Inferior parietal cortex (tissue), 1 donor: ENCODE measurements at regions not wholly inside any gene's neighbourhood (a gene's known extent, or its start where the extent isn't known, plus 50 kb on each side); places are given as distances from the start of the nearest gene placed in this dataset.
"Not testable (repeated sequence)": the region's sequence is repeated elsewhere in the genome, so short reads cannot be mapped to it uniquely, and the experiment has no call there.

Experiments used
- DNase-seq: peaks from one replicate; pipeline ENCODE4 v3.0.0-alpha.2; 2016; ENCODE audit errors: extremely low spot score

DNA sequence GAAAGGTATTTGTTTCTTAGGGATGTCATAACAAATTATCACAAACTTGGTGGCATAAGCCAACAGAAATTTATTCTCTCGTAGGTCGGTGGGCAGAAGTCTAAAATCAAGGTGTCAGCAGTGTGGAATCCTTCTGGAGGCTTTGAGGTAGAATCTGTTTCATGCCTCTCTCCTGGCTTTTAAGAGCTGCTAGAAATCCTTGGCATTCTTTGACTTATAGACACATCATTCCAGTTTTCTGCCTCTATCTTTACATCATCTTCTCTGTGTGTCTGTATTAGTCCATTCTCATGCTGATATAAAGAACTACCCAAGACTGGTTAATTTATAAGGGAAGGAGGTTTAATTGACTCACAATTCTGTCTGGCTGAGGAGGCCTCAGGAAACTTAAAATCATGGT is 488.1 kb upstream of the PAPPA start:
- no peak for DNase-seq

DNA sequence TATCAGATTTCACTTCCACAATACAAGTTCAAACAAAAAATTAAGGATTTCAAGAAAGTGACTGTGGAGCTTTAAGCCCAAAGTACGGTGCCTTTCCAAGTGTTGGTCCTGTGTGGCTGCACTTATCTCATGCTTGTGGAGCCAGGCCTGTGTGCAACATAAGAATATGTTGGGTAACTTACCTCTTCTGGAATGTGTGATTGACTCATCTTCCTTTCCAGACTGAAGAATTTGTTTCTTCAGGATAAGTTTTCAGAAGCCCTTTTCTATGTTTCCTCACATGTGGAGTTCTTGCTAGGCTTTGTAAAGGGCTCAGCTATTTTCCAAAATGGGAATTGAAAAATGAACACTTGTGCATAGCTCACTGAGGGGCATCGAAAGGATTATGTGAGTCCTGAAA is 485.1 kb upstream of the PAPPA start:
- no peak for DNase-seq

GRCh38 chr9:115671236-115671962 is 482.2 kb upstream of the PAPPA start:
- no peak for DNase-seq

DNA sequence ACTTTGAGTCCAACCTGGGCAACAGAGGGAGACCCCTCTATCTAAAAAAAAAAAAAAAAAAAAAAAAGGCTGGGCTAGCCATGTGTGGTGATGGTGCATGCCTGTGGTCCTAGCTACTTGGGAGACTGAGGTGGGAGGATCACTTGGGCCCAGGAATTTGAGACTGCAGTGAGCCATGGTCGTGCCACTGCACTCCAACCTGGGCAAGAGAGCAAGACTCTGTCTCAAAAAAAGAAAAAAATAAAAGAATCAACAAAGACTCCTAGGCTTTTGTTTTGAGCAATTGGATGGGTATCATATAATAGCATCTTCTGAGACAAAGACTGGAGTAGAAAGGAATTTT is 481.7 kb upstream of the PAPPA start:
- DNase-seq: no peak

GRCh38 chr9:115672477-115673316 is 480.9 kb upstream of the PAPPA start:
- DNase-seq: no peak

DNA sequence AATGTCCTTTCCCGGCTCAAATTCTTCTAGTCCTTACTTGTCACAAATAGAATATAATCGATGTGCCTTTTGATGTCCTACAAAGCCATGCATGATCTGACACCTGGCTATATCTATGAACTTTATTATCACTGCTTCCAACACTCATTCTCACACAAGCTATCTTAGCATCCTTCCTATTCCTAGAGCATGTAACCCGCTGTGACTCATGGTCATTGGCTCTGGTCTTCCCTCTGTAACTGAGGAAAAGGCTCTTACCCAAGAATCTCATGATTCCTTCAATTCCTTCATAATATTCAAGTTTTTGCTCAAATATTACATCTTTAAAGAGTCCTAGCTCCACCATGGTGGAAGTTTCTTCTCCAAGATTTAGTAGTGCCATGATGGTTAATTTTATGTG is 480.0 kb upstream of the PAPPA start:
- DNase-seq: no peak

- DNase-seq: no peak
Measured at GRCh38 chr9:115674091-115674490, 479.5 kb upstream of the PAPPA start.

- no peak for DNase-seq
Measured at GRCh38 chr9:115675834-115676233, 477.8 kb upstream of the PAPPA start.

GRCh38 chr9:115680231-115680630 is 473.4 kb upstream of the PAPPA start:
- no peak for DNase-seq

DNA sequence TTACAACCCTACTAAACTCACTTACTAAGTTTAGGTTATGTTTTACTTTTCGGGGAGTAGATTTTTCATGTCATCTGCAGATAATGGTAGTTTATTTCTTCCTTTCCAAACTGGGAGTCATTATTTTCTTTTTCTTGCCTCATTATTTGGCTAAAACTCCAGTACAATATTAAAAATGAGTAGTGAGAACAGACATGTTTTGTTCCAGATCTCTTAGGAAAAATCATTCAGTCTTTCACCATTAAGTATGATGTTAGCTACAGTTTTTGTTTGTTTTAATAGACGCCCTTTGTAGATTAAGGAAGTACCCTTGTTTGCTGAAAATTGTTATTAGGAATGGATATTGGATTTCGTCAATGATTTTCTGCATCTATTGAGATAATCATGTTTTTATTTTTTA is 472.0 kb upstream of the PAPPA start:
- DNase-seq: no peak

- DNase-seq: no peak
Measured at GRCh38 chr9:115686069-115686468, 467.5 kb upstream of the PAPPA start.

DNA sequence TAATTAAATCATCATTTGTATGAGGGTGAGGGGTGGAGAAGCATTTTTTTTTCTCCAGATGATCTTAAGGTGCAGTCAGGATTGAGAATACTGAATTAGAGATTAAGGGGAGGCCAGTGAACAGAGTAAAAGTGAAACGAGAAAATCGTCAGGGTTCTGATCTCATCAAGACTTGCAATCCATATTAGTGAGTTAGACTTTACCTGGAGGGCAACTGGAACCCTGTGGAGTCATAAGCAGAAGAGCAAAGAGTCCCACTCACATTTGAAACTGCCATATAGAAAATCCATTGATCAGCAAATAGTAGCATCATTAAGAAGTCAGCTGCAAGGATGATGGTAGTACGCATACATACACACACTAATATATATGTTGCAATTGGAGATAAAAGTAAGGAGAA is 466.2 kb upstream of the PAPPA start:
- no peak for DNase-seq

GRCh38 chr9:115689331-115689730 is 464.3 kb upstream of the PAPPA start:
- no peak for DNase-seq

- DNase-seq: no peak
Measured at GRCh38 chr9:115690786-115691496, 462.6 kb upstream of the PAPPA start.

GRCh38 chr9:115691693-115692092 is 461.9 kb upstream of the PAPPA start:
- DNase-seq: no peak

- DNase-seq: not testable (repeated sequence)
Measured at GRCh38 chr9:115692868-115693267, 460.7 kb upstream of the PAPPA start.

- no peak for DNase-seq
Measured at GRCh38 chr9:115694014-115694413, 459.6 kb upstream of the PAPPA start.

- DNase-seq: no peak
Measured at GRCh38 chr9:115694991-115695390, 458.6 kb upstream of the PAPPA start.

DNA sequence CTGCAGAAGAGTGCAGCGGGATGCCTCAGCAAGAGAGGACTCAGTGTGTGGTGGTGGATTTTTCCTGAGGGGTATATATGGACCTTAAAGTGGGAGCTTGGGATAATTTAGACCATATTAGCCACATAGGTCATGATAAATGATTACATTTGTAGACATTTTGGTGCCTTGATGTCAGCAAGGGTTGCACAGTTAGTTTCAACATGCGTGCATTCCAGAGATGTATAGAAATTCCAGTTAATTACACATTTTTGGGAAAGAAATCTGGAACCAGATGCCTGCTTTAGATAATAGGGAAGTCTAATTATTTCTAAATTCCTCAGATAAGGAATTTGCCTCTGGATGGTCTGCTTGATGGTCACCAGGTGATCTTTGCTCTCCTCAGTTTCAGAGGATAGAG is 440.6 kb upstream of the PAPPA start:
- no peak for DNase-seq

DNA sequence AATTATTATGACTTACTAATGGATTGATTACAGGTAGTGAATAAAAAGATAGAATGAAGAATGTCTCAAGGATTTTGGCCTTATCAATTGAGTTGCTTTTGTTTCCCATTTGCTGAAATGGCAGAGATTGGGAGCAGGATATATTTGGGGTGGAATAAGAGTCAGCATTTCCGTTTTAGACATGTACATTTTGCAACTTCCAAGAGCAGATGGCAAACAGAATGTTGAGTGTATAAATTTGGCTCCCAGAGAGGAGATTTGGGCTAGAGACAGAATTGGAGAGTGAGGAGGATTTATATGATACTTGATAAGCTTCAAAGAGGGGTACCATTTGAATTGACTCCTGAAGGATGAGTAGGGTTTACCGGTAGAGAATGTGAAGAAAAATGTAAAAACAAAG is 437.9 kb upstream of the PAPPA start:
- DNase-seq: peak; percentile 12

DNA sequence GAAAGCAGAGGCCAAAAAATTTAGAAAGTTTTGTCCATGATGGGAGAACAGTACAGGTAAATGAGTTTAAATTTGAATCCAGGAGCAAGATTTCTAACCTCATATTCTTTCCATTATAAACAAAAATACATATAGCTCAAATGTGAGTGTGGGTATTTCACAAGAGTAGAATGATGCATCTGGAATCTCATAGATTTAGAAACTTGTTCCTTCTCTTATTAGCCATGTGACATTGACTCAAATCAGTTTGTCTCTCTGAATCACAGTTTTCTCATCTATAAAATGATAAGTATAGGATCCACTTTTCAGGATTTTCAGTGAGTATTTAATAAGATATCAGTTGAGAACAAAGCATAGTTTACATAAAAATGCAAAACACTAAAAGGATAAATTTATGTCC is 436.3 kb upstream of the PAPPA start:
- no peak for DNase-seq

- DNase-seq: no peak
Measured at GRCh38 chr9:115717711-115718173, 435.8 kb upstream of the PAPPA start.

- DNase-seq: no peak
Measured at GRCh38 chr9:115730396-115730795, 423.2 kb upstream of the PAPPA start.
